ENCODE measurements at regions not wholly inside any gene's neighbourhood (a gene's known extent, or its start where the extent isn't known, plus 50 kb on each side); places are given as distances from the start of the nearest gene placed in this dataset.

GRCh38 chr9:78577156-78577906 lies 280.4 kb downstream of the PSAT1 start:
- no peaks in the 10 kb centered on the region for H3K23me2 ChIP-seq (ENCODE audit: low read depth, low read length)
- no peaks in the 10 kb centered on the region for H3K9me3 ChIP-seq (ENCODE audit: insufficient read depth in 2 of 2, low read depth in 1 of 2, low read length in 1 of 2)
- no peak for FAIRE-seq
- DNase-seq (ENCODE audit: low read depth in 1 of 2, low spot score in 2 of 2): no peak
- no peak overlapping the region for H3K56ac ChIP-seq (replicated peaks; ENCODE audit: insufficient read length, low read depth, low read length)
- H4K91ac ChIP-seq (replicated peaks; ENCODE audit: insufficient read length, low read length): no peak overlapping the region
- no peak overlapping the region for H3K4ac ChIP-seq (replicated peaks; ENCODE audit: insufficient read length, low read depth, low read length)
- ChIA-PET CTCF (ENCODE audit: partially characterized antibody) (no interaction called here), POLR2A (ENCODE audit: partially characterized antibody) (no interaction called here)
- H3K4me3 ChIP-seq (ENCODE audit: extremely low read depth in 1 of 4, insufficient read depth in 2 of 4, low read depth in 3 of 4, low read length in 4 of 4): no peak overlapping the region
- 89% methylated on average over 5 of the region's 5 CpGs; no CpG with 5 or more reads in 1 of the 2 experiments for WGBS, 2 experiments (ENCODE audit: extremely low coverage in 1 of 2, insufficient coverage in 1 of 2, insufficient read length in 1 of 2, insufficient replicate concordance in 2 of 2, low coverage in 1 of 2, low lambda C conversion rate in 2 of 2, missing lambda C conversion rate in 1 of 2)
- no peak overlapping the region for H2AFZ ChIP-seq (ENCODE audit: low read length)
- no peak overlapping the region for H2BK12ac ChIP-seq (ENCODE audit: low read depth, low read length)
- H3K4me2 ChIP-seq (ENCODE audit: insufficient read depth in 1 of 2, low read depth in 2 of 2, low read length in 2 of 2): no peak overlapping the region
- no peak overlapping the region for H4K8ac ChIP-seq (ENCODE audit: extremely low read depth, insufficient read depth, low read length)
- no peak overlapping the region for H2BK20ac ChIP-seq (ENCODE audit: low read length)
- no peak overlapping the region for H2AK5ac ChIP-seq (ENCODE audit: low read depth, low read length)
- H3K79me2 ChIP-seq (ENCODE audit: control insufficient read depth in 1 of 2, insufficient read depth in 2 of 2, low read length in 2 of 2): no peaks in the 10 kb centered on the region
- H3K27me3 ChIP-seq (replicated peaks in 1 of 4; ENCODE audit: control insufficient read depth in 3 of 4, extremely low read depth in 1 of 4, insufficient read depth in 3 of 4, low read length in 3 of 4): no peaks in the 10 kb centered on the region
- H3K4me1 ChIP-seq (replicated peaks in 1 of 4; ENCODE audit: control insufficient read depth in 3 of 4, insufficient read depth in 4 of 4, low read length in 3 of 4): peaks cover 0 to 7% (median 5%) of the 10 kb centered on the region in 4 experiments; a peak in 3 of 7 replicates
- TF ChIP-seq TAF7 (optimal IDR thresholded peaks at IDR 0.05; ENCODE audit: borderline replicate concordance, low read depth, low read length) (no peak), RNF2 (IDR thresholded peaks at IDR 0.05; ENCODE audit: borderline replicate concordance, low read depth, low read length, missing control alignments, poor library complexity, severe bottlenecking) (no peak), KDM1A (IDR thresholded peaks at IDR 0.05; ENCODE audit: borderline replicate concordance, low read length) (no peak)
- H4K5ac ChIP-seq (ENCODE audit: insufficient read length, low read depth, low read length): no peak overlapping the region
- no peak overlapping the region for H2BK15ac ChIP-seq (ENCODE audit: low read length)
- H3K23ac ChIP-seq (ENCODE audit: insufficient read length): no peak overlapping the region
- no peak overlapping the region for H2BK120ac ChIP-seq (replicated peaks; ENCODE audit: low read depth, low read length)
- no peak overlapping the region for H3K14ac ChIP-seq (ENCODE audit: insufficient read length)
- no peak overlapping the region for H2BK5ac ChIP-seq (ENCODE audit: low read depth, low read length)
- no peaks in the 10 kb centered on the region for H3K79me1 ChIP-seq (ENCODE audit: low read depth, low read length)
- H3K18ac ChIP-seq (ENCODE audit: extremely low read depth, low read length): no peak overlapping the region
- no peak overlapping the region for H3K9ac ChIP-seq (replicated peaks in 1 of 4; ENCODE audit: extremely low read depth in 1 of 4, low read depth in 3 of 4, low read length in 3 of 4)
- H3K27ac ChIP-seq (ENCODE audit: low read depth, low read length): no peak overlapping the region
- H3K36me3 ChIP-seq (ENCODE audit: control insufficient read depth in 2 of 4, insufficient read depth in 4 of 4, low read length in 3 of 4): no peaks in the 10 kb centered on the region
- no peaks in the 10 kb centered on the region for H4K20me1 ChIP-seq (replicated peaks in 1 of 2; ENCODE audit: control insufficient read depth in 1 of 2, insufficient read depth in 2 of 2, low read length in 2 of 2)
